ENCODE measurements at regions not wholly inside any gene's neighbourhood (a gene's known extent, or its start where the extent isn't known, plus 50 kb on each side); places are given as distances from the start of the nearest gene placed in this dataset.

GRCh38 chr5:167425161-167425560, 866.3 kb upstream of the WWC1 start:
- TF ChIP-seq POLR2A (IDR thresholded peaks at IDR 0.05; ENCODE audit: low read depth, low read length) (no peak), ZBTB11 (CRISPR knock-in tag; IDR thresholded peaks at IDR 0.05) (no peak), MTA2 (IDR thresholded peaks at IDR 0.05; ENCODE audit: low read depth) (no peak), REST (IDR thresholded peaks at IDR 0.05; ENCODE audit: low read depth, low read length) (no peak), TAF1 (IDR thresholded peaks at IDR 0.05; ENCODE audit: borderline replicate concordance, low read depth, low read length) (no peak), CREM (IDR thresholded peaks at IDR 0.05; ENCODE audit: low read depth) (no peak), E2F4 (IDR thresholded peaks at IDR 0.05; ENCODE audit: low read depth, low read length) (no peak), EED (IDR thresholded peaks at IDR 0.05; ENCODE audit: low read depth) (no peak), FOXM1 (IDR thresholded peaks at IDR 0.05; ENCODE audit: low read depth, low read length) (no peak), POLR2AphosphoS5 (IDR thresholded peaks at IDR 0.05; ENCODE audit: low read length) (no peak)

Data from GM12878 (cell line).